Mammary epithelial cell (primary cell): ENCODE measurements at regions not wholly inside any gene's neighbourhood (a gene's known extent, or its start where the extent isn't known, plus 50 kb on each side); places are given as distances from the start of the nearest gene placed in this dataset.

Experiments
- CTCF ChIP-seq, 2 donors: IDR thresholded peaks in 1 of 2; conservative IDR thresholded peaks in 1 of 2; 2 replicates each; pipeline ENCODE4 v1.5.1; 2011 to 2012; ENCODE audit warnings: inconsistent platforms in 2 of 2, low read length in 2 of 2, mild to moderate bottlenecking in 2 of 2, control low read depth in 1 of 2, low read depth in 1 of 2; ENCODE audit not compliant: insufficient read depth in 1 of 2; ENCODE audit errors: extremely low read depth in 1 of 2
- EZH2 ChIP-seq: IDR thresholded peaks from 2 replicates; pipeline ENCODE4 v1.6.1; 2012; ENCODE audit warnings: low read length, inconsistent platforms, borderline replicate concordance

GRCh38 chr20:22526512-22527012 lies 57.8 kb downstream of the FOXA2 start:
- TF ChIP-seq CTCF (conservative IDR thresholded peaks at IDR 0.05 in 1 of 2, IDR thresholded peaks at IDR 0.05 in 1 of 2; ENCODE audit: extremely low read depth in 1 of 2, insufficient read depth in 1 of 2, low read depth in 1 of 2, low read length in 2 of 2) (no peak), EZH2 (no peak)
